NCI-H446 (cell line): ENCODE measurements at regions not wholly inside any gene's neighbourhood (a gene's known extent, or its start where the extent isn't known, plus 50 kb on each side); places are given as distances from the start of the nearest gene placed in this dataset.
"Not testable (repeated sequence)": the region's sequence is repeated elsewhere in the genome, so short reads cannot be mapped to it uniquely, and the experiment has no call there.

Experiments used
- DNase-seq, 2 experiments: peaks; one replicate each; lab custom pipeline; 2025; lab: John Stamatoyannopoulos, UW

- peak; percentile 10 to 62 for DNase-seq
Observed at GRCh38 chr2:208608122-208608835, 201.7 kb downstream of the PTH2R start.

- DNase-seq: no peak
Observed at GRCh38 chr2:208609166-208609804, 202.7 kb downstream of the PTH2R start.

GRCh38 chr2:208615675-208616074 is 209.1 kb downstream of the PTH2R start:
- DNase-seq: not testable (repeated sequence)

GRCh38 chr2:208618220-208618619 is 211.6 kb downstream of the PTH2R start:
- DNase-seq: no peak

- peak in 1 of 2 experiments; percentile 4 for DNase-seq
Observed at GRCh38 chr2:208619993-208620392, 213.4 kb downstream of the PTH2R start.

- peak in 1 of 2 experiments; percentile 13 for DNase-seq
Observed at GRCh38 chr2:208620487-208620978, 213.9 kb downstream of the PTH2R start.

GRCh38 chr2:208627110-208627884 is 220.7 kb downstream of the PTH2R start:
- no peak for DNase-seq

GRCh38 chr2:208627916-208628315 is 221.3 kb downstream of the PTH2R start:
- DNase-seq: no peak

GRCh38 chr2:208638059-208638458 is 231.5 kb downstream of the PTH2R start:
- no peak for DNase-seq

- no peak for DNase-seq
Observed at GRCh38 chr2:208642125-208642779, 235.7 kb downstream of the PTH2R start.

GRCh38 chr2:208643145-208643544 is 236.6 kb downstream of the PTH2R start:
- no peak for DNase-seq

- no peak for DNase-seq
Observed at GRCh38 chr2:208645226-208645625, 238.6 kb downstream of the PTH2R start.

- no peak for DNase-seq
Observed at GRCh38 chr2:208648368-208648767, 241.8 kb downstream of the PTH2R start.

- DNase-seq: no peak
Observed at GRCh38 chr2:208653383-208653782, 246.8 kb downstream of the PTH2R start.

- no peak for DNase-seq
Observed at GRCh38 chr2:208654056-208654455, 247.5 kb downstream of the PTH2R start.

GRCh38 chr2:208657468-208657867 is 250.9 kb downstream of the PTH2R start:
- DNase-seq: no peak

- no peak for DNase-seq
Observed at GRCh38 chr2:208669394-208669793, 262.8 kb downstream of the PTH2R start.

GRCh38 chr2:208671284-208671683 is 264.7 kb downstream of the PTH2R start:
- DNase-seq: no peak

- no peak for DNase-seq
Observed at GRCh38 chr2:208671886-208672680, 265.5 kb downstream of the PTH2R start.

- DNase-seq: no peak
Observed at GRCh38 chr2:208673631-208674030, 267.0 kb downstream of the PTH2R start.

- no peak for DNase-seq
Observed at GRCh38 chr2:208674919-208675318, 268.3 kb downstream of the PTH2R start.
